ENCODE measurements at regions not wholly inside any gene's neighbourhood (a gene's known extent, or its start where the extent isn't known, plus 50 kb on each side); places are given as distances from the start of the nearest gene placed in this dataset.

- TF ChIP-seq, protein P1, sequence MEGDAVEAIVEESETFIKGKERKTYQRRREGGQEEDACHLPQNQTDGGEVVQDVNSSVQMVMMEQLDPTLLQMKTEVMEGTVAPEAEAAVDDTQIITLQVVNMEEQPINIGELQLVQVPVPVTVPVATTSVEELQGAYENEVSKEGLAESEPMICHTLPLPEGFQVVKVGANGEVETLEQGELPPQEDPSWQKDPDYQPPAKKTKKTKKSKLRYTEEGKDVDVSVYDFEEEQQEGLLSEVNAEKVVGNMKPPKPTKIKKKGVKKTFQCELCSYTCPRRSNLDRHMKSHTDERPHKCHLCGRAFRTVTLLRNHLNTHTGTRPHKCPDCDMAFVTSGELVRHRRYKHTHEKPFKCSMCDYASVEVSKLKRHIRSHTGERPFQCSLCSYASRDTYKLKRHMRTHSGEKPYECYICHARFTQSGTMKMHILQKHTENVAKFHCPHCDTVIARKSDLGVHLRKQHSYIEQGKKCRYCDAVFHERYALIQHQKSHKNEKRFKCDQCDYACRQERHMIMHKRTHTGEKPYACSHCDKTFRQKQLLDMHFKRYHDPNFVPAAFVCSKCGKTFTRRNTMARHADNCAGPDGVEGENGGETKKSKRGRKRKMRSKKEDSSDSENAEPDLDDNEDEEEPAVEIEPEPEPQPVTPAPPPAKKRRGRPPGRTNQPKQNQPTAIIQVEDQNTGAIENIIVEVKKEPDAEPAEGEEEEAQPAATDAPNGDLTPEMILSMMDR (IDR thresholded peaks at IDR 0.05), result no peak
- TF ChIP-seq POLR2AphosphoS5 (IDR thresholded peaks at IDR 0.05), result no peak
Measured at GRCh38 chr7:69259445-69259844, 338.8 kb upstream of the AUTS2 start.

Measured in gastroesophageal sphincter (tissue), 3 donors.